SHP77 treated with DMSO at 0.1 percent for 48 hours (cell line): ENCODE measurements at regions not wholly inside any gene's neighbourhood (a gene's known extent, or its start where the extent isn't known, plus 50 kb on each side); places are given as distances from the start of the nearest gene placed in this dataset.

ENCODE experiments used
- DNase-seq: peaks from one replicate; lab custom pipeline; 2025; lab: John Stamatoyannopoulos, UW

DNA sequence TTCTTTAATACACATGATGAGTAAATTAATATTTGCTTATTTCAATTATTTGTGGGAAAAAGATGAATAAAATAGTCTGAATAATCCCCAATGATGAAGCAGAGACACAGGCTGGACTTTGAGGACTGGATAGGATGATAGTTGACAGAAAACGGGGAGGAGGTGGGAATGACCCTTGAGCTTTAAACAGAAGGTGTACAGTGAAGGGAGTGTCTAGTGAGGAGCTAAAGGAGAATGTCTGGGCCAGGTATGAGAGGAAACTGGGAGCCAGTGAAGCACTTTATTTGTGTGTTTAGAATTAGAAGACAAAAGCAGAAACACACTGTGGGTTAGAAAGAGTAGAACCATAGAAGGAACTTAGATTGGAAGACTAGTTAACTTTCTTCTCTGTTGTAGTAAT, 230.4 kb upstream of the CA10 start:
- DNase-seq: no peak

GRCh38 chr17:52384695-52385094, 226.2 kb upstream of the CA10 start:
- DNase-seq: no peak

- DNase-seq: peak; percentile 70
Measured at GRCh38 chr17:52383493-52384100, 225.1 kb upstream of the CA10 start.

GRCh38 chr17:52378860-52379259, 220.3 kb upstream of the CA10 start:
- DNase-seq: no peak

- DNase-seq: no peak
Measured at GRCh38 chr17:52376137-52376536, 217.6 kb upstream of the CA10 start.

GRCh38 chr17:52368886-52369285, 210.4 kb upstream of the CA10 start:
- no peak for DNase-seq

- no peak for DNase-seq
Measured at GRCh38 chr17:52357854-52358253, 199.3 kb upstream of the CA10 start.

DNA sequence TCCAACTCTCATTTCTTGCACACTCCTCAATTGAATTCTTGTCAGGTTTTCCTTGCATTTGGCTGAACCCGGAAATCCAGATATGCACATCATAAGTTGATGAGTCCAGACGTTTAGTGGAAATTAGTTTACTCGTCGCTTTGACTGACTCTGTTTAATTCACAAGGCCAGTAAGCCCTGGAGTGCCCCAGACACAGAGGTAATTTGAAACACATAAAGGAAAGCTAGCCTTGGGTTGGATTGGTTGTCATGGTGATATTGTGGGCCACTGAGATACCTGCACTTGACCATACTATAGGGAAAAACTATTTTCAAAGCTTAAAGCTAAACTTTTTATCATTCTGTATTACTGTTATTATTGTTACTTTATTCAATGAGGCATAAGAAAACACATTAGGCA, 178.3 kb upstream of the CA10 start:
- DNase-seq: no peak

- no peak for DNase-seq
Measured at GRCh38 chr17:52306314-52306713, 147.8 kb upstream of the CA10 start.

DNA sequence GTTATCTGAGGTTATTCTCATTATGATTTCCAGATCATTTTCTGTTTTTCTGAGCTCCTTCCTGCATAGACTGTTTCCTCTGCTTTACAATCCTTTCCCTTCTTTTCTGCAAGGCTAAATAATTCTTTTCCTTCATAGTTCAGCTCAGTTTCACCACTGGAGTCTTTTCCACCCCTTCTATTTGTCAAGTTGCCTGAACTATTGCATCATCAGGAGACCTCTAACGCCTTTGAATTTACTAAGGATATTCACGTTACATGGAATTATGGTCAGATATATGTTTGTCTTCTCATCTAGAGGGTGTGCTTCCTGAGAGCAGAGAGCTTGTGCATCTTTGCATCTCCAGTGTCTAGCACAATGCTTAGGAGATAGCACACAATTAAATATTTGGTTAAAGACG, 140.4 kb upstream of the CA10 start:
- DNase-seq: no peak

DNA sequence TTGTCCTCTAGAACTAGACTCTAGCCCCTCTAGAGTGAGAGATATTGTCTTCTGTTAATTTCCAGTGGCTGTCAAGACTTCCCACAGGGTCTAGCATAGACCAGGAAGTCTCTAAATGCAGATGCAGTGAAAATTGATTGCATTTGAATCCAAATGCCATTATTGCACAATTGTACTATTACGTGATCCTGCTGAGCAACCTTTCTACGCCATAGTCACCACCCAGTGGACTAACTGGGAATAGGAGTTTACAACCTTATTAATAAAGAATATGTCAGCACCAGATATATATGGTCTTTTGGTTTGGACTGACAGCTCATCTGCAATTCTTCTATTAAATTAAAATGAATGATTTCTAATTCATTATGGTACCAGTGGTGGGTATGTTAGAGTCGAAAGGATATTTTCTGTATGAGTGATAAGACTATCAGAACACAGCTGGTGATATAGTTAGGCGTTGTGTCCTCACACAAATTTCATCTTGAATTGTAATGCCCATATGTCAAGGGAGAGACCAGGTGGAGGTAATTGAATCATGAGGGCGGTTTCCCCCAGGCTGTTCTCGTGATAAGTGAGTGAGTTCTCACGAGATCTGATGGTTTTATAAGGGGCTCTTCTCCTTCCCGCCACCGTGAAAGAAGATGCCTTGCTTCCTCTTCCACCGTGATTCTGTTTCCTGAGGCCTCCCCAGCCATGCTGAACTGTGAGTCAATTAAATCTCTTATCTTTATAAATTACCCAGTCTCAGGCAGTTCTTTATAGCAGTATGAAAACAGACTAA, 138.9 kb upstream of the CA10 start:
- DNase-seq: no peak

GRCh38 chr17:52294301-52294700, 135.8 kb upstream of the CA10 start:
- DNase-seq: no peak

- DNase-seq: no peak
Measured at GRCh38 chr17:52287611-52288010, 129.1 kb upstream of the CA10 start.

GRCh38 chr17:52283872-52284271, 125.4 kb upstream of the CA10 start:
- DNase-seq: no peak

- no peak for DNase-seq
Measured at GRCh38 chr17:52276381-52277008, 118.0 kb upstream of the CA10 start.

DNA sequence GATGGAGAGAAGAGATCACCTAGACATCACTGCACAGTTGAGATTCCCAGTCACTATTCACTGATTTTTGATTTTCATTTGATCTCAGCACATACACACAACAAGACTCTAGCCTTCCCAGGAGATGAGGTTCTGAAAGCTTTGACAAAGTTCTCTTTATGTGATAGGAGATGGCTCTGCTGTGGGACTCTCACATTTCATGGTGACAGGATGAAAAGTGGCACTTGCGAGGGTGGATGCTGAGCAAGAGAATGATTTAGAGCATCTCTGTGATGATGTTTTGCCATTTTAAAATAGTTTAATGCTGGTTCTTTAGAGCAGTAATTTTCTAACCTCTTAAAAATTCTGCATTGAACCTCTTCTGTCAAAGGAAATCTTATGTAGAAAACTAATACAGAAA, 113.3 kb upstream of the CA10 start:
- DNase-seq: no peak

GRCh38 chr17:52255347-52255746, 96.8 kb upstream of the CA10 start:
- DNase-seq: no peak

DNA sequence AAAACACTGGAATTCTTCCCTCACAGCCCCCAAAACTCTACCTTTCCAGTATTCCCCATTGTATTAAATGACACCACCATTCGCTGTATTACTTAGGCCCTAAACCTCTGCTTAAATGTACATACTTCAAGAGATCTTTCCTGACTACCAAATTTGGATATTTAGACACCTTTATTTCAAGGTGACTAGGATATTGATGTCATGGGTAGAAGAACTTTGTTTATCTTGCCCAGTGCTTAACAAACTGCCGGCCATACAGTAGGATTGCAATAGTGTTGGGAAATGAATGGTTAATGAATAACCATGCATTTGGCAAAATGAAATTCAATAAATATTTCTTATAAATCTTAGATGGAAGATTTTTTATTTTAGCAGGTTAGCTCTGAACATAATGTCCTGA, 86.2 kb upstream of the CA10 start:
- no peak for DNase-seq

- no peak for DNase-seq
Measured at GRCh38 chr17:52242268-52242667, 83.8 kb upstream of the CA10 start.

DNA sequence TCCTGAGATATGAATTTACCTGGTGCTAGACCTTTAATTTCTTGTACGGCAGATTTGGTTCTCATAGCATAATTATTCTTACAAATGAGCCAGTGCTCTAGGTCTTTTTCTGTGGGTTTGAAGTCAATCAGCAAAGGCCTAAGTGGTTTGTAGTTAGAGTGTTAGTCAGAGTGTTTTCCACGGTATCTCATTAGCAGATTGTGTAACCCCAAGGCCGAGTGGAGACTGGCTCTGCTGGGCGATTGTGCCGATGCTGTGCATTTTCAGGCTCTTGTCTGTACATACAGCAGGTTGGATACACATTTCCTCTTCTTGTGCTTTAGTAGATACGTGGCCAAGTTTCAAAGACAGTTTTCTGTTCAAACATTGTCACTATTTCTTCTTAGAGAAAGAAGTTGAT, 78.6 kb upstream of the CA10 start:
- DNase-seq: no peak

- no peak for DNase-seq
Measured at GRCh38 chr17:52235516-52235915, 77.0 kb upstream of the CA10 start.

DNA sequence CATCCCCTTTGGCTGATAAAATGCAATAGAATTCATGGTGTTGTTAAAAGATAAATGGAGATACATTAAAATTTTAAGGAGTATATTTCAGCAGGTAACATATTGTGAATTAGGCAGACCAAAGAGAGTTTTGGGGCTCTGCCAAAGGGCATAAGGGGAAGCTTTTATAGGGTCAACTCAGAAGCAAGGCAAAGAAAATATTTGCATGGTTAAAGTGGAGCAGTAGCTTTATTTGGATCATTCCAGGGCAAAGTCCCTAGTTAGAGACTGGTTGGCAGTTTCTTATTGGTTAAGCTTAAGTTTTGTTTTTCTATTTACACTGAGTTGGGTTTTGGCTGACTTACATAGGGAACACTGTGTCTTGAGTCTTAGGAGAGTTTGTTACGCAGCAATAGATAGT, 75.1 kb upstream of the CA10 start:
- no peak for DNase-seq

DNA sequence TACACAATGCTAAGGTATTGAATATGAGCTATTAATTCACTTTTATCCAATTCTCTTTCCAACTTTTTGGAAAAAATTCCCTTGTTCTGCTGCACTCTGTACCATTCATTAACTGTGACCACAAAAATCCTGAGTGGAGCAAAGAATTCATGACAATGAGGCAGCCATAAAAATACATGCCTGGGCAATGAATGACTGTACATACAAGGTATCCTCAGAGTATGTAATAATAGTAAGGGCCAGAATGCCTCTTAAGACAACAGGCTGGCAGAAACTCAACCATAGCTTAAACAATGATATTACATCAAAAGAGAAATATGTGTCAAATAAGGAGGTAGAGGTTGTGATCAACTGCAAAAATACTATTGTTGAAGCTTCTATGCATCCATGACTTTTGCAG, 74.7 kb upstream of the CA10 start:
- no peak for DNase-seq

DNA sequence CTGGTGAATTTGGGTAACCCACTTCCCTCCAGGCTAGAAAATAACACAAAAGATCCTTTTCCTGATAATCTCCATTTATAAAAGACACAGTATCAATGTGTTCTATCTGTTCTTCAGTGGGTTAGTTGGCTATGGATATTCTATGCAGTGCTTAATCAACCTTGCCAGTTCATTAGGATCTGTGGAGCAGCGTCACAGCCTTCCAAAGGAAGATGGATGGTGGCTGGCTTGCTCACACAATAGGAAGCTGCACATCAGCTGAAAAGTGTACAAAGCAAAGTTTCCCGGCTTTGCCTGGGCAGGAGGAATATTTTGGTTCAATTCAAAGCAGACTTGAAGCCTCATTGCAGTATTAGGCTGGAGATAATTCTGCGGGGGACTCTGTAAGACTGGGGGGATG, 70.3 kb upstream of the CA10 start:
- no peak for DNase-seq
